ENCODE measurements at regions not wholly inside any gene's neighbourhood (a gene's known extent, or its start where the extent isn't known, plus 50 kb on each side); places are given as distances from the start of the nearest gene placed in this dataset.
"Not testable (repeated sequence)": the region's sequence is repeated elsewhere in the genome, so short reads cannot be mapped to it uniquely, and the experiment has no call there.

DNA sequence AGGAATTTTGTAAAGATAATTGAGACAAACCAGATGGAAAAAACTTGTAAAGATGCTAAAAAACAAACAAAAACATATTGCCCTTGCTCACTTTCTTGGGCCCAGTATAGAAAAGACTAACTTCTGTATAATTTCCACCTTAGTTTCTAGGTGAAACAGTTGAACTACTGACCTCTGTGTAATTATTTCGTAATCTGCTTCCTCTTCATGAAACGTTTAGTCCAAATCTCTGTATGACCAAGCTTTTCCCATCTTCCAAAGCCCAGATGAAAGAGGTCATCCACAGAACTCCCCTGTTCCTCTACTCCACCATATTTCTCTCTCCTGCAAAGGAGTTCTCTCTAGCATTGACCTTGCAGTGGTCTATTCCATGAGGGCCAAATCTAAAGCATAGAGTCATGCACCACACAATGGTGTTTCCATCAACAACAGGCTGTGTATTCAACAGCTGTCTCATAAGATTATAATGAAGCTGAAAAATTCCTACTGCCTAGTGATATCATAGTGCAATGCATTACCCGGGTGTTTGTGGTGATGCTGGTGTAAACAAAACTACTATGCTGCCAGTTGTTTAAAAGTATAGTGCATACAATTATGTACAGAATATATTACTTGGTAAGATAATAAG, 647.6 kb downstream of the TNS3 start:
- DNase-seq (ENCODE audit: low read depth) = no peak

DNA sequence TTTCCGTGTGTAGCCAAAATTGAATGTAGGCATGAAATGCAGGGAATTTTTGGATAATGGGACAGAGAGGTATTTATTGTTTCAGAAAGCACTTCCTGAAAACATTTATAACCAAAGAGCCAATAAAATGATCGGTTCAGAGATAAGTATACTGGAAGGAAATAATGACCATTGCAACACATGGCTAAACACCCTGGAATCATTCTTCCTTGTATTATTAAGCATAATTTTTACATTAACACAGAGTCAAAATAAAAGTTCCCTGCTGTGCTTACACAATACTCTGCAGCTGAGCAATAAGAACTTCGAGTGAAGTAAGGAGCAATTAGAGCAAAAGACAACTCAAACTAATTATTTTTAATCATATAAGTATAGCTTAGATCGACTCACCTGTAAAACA, 648.3 kb downstream of the TNS3 start:
- DNase-seq (ENCODE audit: low read depth) = no peak

DNA sequence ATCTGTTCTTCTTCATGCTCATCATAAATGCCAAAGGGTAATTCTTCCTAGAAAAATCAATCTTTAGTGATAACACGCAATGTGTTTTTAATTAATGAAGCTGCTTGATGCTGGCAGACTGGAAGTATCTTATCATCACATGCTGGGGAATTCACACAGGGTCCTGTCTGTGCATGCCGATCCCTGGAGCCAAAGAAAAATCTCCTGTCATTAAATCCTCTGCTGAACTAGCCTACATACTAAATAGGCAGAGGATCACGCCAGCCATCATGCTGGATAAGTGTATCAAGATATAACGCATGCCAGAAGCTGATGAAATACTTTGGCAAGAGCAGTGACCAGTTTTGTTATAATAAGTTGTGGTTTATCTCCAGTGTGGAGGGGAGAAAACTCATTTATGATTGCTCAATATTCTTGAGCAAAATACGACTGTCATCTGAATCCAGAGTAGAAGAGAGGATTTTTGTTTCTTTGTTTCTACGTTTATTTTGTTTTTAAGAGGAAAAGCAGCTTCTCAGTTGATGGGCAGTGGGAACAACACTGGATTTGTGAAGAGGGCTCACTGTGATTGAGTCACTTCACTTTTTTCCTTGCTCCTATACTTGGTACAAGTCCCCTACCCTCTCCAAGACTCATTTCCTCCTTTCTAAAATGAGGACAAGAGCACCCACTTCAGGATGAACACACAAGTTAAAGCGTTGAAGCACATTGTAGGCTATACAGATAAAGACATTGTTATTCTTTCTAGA, 649.1 kb downstream of the TNS3 start:
- peak; percentile 67 for DNase-seq (ENCODE audit: low read depth)

DNA sequence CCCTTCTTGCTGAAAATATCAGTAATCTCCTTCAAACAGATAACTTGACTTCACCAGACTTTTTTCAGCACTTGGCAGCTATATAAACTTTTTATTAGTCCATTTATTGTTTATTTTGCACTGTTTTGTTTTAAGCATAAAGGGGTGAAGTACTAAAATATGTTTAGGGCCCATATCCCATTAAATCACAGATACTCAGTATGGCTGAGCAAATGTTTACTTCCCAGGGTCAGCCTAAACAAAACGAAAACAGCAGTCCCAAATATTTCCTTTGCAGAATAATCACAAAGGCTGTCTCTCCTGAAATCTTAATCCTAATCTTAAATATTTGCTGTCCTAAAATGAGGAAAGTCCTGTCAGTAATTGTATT, 649.6 kb downstream of the TNS3 start:
- DNase-seq (ENCODE audit: low read depth) = no peak

DNA sequence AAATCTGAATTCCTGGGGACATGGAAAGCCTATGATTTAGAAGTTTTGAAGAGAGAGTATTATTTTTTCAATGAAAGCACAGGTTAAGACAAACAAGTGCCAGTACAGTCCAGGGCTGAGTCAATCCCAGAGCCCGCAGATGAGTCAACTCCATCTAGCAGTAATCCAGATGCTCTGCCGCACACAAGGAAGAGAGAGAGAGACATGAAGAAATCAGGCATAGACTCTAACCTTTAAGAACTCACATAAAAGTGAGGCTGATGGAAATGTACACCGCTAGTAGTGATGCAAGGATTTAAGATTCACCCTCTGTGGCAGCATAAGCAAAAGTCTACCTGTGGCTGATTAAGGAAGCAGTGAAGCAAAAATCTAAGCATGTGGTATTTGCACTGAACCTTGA, 651.5 kb downstream of the TNS3 start:
- no peak for DNase-seq (ENCODE audit: low read depth)

DNA sequence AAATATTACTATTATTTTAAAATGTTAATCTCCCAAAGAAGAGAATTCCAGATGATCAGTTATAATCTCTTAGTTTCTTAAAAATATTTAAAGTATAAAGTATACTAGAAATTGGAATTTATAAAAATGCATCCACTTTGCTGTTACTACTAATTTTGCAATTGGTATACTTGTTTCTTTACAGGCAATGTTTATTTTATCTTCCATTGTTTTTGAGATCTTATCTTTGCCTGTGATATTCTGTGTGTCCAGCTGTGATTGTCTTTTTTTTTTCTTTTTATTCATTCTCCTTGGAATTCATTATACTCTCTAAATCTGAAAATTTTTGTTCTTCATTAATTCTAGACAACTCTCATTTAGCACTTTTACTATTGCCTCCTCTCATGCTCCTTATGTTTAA, 652.6 kb downstream of the TNS3 start:
- no peak for DNase-seq (ENCODE audit: low read depth)

DNA sequence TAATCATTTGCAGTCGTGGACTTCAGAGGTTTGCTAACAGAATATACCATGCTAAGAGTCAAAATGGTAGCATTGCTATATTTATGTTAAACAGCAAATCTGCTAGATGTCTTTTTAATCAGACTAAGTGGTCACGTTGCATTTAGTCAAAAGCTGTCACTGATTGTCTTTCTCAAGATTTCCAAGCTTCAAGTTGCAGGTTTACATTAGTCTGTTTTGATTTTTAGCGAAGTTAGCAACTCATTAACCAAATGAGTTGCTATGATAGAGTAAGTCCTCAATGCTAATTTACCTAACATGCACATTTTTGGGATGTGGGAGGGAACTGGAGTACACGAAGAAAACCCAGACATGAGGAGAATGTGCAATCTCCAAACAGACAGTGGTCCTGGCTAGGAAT, 653.2 kb downstream of the TNS3 start:
- no peak for DNase-seq (ENCODE audit: low read depth)

DNA sequence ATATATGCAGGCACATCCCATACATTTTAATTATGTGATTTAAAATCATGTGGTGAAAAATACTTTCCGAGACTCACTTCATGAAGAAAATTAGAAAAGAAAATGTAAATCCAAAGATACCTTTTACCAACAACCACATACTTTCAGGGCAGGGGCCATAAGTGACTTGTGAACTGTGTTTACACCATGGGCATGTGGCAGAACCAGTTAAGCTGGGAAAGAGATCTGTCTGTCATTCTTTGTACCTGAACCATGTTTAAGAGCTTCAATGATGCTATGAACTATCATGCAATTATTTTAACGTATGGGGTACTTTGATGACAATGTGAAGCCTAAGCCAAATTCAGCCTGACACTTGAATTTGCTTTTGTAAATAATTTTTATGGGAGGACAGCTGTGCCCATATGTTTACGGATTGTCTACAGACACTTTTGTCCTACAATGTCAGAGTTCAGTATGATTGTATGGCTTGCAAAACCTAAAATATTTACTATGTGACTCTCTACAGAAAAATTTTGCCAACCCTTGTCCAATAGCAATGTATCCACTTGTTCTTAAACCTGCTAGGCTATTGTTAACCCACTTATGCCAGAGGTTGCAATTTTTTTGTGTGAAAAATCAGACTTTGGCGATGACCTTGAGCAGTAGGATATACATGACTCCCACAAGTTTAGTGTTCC, 654.6 kb downstream of the TNS3 start:
- no peak for DNase-seq (ENCODE audit: low read depth)

DNA sequence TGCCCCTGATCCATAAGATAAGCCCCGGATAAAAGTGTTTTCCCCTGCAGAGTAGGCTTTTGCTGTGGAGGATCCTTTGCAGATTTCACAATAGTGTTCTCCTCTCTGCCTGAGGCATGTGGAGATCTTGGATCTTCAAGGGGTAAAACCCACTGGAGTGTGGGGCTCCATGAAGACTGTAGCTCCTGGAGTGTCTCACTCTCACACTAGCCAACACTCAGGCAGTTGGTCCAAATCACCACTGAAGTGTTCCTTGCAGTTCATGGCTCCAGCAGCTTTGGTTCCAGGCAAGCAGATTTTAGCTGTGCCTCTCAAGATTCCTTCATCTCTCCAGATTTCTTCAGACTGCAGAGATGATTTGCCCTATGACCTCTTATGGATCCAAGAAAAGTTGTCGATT, 665.3 kb downstream of the TNS3 start:
- DNase-seq (ENCODE audit: low read depth) = no peak

DNA sequence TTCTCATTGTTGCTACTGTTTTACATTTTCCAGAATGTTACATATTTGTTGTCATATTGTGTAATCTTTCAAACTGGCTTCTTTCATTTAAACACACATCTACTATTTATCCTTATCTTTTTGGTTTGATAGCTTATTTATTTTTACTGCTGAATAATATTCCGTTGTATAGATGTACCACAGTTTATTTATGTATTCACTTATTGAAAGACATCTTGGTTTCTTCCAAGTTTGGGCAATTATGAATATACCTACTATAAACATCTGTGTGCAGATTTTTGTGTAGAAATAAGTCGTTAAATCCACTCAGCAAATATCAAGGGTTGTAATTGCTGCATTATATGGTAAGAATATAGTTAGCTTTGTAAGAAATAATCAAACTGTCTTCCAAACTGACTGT, 669.2 kb downstream of the TNS3 start:
- no peak for DNase-seq (ENCODE audit: low read depth)

DNA sequence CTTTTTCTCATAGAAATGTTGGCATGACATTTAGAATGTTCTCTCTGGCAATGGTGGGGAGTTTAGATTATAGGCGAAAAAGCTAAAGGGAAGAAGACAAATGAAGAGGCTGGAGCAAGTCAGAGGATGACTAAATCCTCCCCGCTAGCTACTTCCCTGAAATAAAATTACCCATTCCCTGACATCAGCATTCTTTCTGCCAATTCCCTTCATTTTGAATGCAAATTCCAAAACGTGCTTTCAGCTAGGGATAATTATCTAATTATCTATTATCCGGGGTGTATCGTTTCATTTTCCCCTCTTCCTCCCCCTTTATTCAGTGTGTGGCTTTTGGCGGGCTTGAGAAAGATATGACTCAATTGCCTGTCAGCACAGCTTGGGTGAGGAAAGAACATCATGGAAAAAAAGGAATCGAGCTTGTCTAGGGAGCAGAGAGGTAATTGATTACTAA, 672.3 kb downstream of the TNS3 start:
- DNase-seq (ENCODE audit: low read depth) = no peak

DNA sequence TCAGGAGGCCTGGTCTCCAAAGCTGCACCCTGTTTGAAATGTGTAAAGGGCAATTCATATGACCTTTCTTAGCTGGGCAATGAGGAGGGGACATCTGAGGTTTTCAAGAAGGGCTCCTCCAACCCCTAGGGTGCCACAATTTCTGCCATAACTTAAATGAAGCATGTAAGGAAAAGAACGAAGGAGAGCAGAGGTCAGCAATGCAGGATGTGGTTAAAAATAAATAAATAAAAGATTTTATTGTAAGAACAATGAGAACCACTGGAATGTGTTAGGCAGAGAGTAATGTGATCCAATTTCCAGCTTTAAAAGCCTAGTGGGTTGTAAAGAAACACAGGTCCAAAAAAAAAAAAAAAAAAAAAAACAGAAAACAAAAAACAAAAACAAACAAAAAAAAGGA, 673.1 kb downstream of the TNS3 start:
- DNase-seq (ENCODE audit: low read depth) = no peak

DNA sequence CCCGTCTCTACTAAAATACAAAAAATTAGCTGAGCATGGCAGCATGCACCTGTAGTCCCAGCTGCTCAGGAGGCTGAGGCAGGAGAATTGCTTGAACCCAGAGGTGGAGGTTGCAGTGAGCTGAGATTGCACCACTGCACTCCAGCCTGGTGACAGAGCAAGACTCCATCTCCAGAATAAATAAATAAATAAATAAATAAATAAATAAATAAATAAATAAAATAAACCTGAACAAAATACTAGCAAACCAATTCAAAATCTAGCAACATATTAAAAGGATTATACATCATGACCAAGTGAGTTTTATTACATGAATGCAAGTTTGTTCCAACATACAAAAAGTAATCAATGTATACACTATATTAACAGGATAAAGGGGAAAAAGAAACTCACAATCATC, 677.4 kb downstream of the TNS3 start:
- DNase-seq (ENCODE audit: low read depth) = not testable (repeated sequence)

DNA sequence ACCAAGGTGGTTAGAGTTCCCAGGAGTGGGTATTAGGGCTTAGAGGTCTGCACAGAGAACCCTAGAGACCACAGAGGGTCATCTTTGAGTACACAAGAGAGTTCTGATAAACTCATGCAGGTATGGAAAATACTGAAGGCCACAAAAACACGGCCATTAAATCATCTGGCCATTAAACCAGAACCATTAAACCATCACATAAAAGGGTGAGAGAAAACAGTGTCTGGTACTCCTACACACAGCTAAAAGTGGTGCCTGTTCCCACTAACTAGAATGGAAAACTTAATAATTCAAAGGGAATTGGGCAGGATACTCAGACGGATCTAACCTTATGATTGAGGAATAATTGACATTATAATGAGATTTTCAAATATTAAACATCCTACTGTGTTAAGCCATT, 679.4 kb downstream of the TNS3 start:
- no peak for DNase-seq (ENCODE audit: low read depth)

DNA sequence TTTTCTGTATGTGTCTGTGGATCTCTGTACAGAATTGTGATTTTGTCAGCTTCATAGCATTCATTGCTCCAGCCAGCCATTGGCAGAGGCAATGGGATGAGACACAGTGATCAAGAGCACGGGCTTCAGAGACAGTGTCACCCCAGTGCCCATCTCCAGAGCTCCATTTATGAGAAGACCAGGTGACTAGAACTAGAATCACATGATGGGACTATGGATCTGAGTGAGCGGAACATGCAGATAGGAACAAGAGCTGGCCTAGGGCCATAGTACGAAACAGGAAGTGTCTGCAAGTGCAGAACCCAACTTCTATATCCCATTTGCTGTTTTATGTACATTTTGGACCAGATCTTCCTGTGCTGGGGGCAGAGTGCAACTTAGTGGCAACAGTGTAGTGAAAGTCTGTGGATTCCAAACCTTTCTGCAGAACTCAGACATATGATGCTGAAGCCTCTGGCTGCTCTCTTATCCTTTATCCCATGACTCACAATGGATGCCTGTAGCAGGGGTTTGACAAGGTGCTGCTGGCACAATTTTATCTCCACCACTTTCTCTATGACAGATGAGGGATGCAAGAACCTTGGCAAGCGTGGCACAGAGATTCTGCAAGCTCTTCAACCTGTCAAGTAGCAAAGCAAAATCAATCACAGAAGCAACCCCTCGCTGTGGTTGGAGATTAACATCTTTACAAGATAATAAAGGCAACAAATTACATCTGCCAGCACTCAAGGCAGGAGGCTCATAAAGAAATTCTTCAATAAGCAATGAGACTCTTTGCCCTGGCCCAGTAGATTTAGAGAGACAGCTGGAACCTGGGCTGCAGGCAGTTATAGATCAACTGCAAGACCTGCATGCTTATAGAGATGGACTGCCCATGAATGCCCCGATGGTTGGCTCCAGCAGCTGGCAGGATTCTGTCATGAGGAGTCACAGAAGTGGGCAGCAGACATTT, 681.3 kb downstream of the TNS3 start:
- DNase-seq (ENCODE audit: low read depth) = no peak

DNA sequence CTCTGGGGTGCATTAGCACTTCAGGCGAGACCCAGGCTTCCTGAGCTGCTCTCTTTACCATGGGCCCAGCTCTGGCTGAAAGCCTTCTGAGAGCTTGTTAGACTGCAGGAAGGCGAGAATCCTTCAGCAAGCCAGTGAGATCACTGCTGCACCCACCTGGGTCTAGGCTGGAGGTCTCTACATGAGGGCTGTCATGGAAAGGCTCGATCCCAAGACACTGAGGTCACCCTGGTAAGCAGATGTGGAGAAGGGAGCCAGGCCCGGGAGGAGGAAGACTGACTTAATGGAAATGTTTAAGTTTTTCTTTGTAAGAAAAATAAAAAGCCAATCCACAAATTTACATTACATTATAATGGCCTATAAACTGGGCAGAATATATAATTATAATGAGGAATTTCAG, 684.5 kb downstream of the TNS3 start:
- DNase-seq (ENCODE audit: low read depth) = peak; percentile 20

DNA sequence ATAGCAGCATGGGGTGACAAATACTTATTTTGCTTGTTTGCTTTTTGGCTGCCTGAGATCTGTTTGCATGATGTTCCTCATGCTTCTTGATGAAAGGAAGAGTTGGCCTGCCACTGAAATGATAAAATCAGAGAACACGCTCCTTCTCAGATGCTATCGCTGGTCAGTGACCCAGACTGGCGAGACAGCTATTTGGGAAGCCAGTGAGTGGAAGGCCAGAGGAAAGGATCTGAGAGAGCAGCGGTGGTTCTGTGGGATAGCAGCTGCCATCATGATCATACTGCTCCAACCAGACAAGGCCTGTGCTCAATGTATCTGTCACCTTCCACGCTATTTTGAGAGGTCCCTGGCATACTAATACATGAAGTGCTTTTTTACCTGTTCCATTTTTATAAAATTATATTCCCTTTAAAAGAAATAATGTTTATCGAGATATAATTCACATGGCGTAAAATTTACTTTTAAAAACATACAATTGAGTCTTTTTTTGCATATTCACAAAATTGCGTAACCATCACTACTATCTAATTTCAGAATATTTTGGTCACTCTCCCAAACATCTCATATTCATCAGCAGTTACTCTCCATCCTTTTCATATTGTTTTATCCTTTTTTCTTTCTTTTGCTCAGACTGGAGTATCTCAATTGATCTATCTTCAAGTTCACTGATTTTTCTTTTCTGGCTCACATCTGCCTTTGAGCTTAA, 695.1 kb downstream of the TNS3 start:
- no peak for DNase-seq (ENCODE audit: low read depth)

DNA sequence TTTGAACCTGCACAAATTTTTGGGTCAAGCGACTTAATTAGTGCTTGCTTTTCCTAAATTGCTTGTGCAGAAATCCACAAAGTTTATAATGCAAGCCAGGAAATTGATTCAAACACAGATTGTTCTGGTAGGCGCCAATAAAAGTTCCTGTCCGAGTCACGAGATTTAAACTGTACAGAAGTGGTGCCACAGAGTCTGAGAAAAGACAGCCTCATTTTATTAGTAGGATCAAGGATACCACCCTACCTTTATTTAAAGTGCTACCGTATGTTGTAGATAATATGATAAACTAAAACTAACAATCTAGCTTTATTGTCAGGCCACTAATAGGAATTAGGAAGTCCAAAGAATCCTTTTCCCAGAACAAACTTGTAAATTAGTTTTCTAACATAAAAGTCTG, 696.7 kb downstream of the TNS3 start:
- no peak for DNase-seq (ENCODE audit: low read depth)

DNA sequence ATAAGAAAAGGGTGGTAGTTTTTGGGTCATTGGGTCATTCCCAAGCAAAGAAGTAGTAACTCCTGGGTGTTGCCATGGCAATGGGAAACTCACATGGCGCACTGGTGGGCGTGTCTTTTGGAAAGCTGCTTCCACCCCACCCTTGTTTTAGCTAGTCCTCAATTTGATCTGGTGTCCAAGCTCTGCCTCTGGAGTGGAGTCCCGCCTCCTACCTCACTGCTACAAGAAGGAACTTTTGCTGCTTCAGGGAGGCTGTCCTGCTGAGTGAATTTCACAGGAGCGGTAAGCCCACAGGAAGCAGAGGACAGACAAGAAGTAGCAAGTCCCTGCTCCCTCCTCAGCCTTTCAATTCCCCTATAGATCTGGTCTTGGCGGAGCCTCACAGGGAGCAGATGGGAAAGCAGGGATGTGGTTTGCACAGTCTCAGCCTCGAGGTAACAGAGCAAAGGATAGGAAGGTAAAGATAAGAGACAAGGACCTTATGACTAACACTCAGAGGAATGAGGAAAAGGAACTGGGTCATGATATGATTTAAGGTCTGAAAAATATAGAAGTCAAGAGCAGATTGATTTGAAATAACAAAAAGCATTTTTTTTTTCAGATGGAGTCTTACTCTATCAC, 700.3 kb downstream of the TNS3 start:
- DNase-seq (ENCODE audit: low read depth) = no peak

DNA sequence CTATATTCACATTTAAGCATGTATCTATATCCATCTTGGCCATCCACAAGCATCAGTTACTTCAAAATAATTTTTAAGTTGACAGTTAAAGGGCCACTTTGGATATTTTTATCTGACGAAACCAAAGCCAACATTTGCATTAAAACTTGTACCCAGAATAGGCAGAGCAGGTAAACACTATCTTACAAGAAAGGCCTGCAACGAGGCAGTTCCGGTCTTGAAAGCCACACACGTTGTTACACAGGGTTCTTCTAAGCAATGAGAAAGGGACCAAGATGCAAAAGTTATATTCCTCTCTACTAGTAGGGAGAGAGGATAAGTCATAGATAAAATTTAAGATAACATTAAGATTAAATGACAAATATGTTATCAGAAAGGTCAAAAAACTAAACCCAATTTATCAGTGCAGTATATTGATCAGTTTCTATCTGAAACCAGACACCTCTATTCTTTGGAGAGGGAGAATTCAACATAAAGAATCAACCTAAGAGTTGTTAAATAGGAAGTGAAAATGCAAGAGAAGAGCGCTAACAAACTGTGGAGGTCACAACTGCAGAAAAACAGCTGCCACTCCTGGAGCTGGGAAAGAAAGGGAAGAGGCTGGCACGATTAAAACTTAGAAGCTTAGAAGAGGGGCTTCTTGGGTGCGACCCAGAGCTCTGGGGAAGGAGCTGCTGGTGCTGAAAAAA, 701.3 kb downstream of the TNS3 start:
- no peak for DNase-seq (ENCODE audit: low read depth)

All from forelimb muscle (tissue), 1 donor.